ENCODE measurements at regions not wholly inside any gene's neighbourhood (a gene's known extent, or its start where the extent isn't known, plus 50 kb on each side); places are given as distances from the start of the nearest gene placed in this dataset.
"Not testable (repeated sequence)": the region's sequence is repeated elsewhere in the genome, so short reads cannot be mapped to it uniquely, and the experiment has no call there.

- DNase-seq (ENCODE audit: insufficient read length, low spot score) (no peak), FAIRE-seq (no peak)
These were observed 718.2 kb downstream of the SEMA5A start for GRCh38 chr5:8827696-8828095.

DNA sequence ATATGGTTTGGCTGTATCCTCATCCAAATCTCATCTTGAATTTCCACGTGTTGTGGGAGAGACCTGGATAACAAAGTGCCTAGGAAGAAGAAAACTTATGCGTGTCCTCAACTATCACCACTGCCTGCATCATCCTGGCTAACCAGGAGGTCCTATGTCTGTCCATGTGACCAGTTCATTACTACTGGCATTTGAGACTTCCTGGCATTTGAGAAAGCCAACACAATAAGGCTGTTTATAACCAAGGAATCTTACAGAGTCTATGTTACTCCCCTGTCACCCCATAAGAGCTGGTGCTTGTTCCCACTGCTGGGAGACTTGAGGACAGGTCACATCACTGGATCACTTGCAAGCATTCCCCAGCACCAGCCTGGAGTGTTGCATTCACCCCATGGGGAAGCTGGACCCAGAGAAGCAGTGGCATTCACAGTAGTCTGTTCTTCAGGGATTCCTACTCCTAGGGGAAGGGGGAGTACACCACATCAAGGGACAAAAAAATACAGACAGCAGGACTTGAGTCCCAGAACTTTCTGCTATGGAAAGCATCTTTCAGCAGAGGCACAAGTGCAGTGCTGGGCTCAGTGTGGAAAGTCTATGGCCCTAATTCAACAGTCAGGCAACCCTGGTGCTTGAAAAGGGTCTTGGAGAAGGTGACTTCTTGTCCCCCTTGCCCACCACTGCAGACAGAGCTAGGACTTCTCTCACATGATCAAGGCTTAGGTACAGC, 717.1 kb downstream of the SEMA5A start:
- FAIRE-seq (peak; percentile 92), DNase-seq (ENCODE audit: insufficient read length, low spot score) (no peak)

DNA sequence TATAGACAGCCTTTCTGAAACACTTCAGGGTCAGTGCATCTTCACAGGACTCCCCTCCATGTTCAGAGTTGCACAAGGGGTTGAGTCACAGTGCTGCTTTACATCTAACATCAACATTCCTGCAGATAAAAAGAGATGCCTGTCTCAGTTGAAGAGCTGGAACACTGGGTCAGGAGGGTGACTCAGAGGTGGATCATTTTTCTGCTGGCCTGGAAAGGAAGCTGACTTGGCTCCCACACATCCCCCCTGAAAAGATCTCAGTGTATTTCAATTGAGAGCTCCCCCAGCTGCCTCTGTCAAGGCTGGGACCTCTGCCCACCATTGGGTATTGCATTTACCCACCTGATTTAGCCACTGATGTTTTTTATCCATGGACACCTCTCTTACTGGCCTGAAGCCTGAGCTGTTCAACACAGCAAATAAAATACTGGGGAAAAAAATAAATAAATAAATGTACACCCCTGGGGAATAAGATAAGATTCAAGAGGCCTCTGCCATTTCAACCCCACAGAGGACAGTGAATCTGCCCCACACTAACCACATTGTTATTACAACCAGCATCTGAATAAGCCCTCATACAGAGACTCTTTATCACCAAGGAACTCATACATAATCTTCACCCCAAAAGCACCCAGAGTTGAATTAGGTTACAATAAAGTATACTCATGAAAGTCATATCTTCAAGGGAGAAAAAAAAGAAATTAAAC, 716.4 kb downstream of the SEMA5A start:
- FAIRE-seq = peak; percentile 99
- DNase-seq (ENCODE audit: insufficient read length, low spot score) = peak; percentile 93

DNA sequence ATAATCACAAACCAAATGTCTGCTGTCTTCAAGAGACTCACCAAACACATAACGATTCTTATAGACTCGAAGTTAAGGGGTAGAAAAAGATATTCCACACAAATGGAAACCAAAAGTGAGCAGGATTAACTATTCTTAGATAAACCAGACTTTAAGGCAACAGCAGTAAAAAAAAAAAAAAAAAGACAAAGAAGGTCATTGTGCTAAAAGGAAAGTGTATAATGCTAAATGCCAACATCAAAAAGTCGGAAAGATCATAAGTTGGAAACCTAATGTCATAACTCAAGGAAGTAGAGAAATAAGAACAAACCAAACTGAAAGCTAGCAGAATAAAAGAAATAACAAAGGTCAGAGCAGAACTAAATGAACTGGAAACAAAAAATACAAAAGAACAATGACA, 714.6 kb downstream of the SEMA5A start:
- DNase-seq (ENCODE audit: insufficient read length, low spot score) (no peak), FAIRE-seq (no peak)

DNA sequence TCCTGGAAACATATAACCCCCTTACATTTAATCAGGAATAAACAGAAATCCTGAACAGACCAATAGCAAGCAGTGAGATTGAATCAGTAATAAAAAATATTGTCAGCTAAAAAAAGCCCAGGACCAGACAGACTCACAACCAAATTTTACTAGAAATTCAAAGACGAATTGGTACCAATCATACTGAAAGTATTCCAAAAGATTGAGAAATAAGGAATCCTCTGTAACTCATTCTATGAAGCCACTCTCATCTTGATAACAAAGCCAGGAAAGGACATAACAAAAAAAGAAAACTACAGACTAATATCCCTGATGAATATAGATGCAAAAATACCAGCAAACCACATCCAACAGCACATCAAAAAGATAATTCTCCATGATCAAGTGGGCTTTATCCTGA, 714.0 kb downstream of the SEMA5A start:
- FAIRE-seq (no peak), DNase-seq (ENCODE audit: insufficient read length, low spot score) (no peak)

DNA sequence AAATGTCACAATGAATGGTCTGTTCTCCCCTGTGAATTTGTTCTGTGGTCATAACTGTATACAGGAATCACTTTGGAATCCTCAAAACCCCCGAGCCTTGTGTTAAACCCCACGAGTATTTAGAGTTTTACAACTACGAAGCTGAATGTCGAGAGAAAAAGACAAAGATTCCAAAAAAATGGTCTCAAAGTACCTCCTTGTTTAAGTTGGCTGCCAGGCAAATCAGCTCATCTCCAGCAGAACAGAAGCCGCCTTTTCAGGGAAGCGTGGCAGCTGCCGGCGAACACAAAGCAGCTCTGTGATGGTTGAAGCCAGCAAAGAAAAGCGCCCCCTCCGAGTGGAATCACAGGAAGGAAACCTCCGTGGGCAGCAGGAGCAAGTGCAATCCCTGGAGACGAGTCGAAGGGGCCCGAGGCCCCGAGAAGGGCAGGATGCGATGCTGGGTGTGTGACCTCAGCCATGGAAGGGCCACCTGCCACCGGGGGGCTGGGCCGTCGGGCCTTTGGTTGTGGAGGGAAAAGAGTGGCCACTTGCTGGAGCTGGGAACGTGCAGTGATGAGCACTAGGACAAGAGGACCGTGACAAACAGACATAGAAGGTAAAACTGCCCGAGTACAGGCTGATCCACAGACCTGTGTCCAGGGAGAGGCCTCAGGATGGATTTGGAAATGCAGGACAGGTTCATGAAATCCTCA, 706.4 kb downstream of the SEMA5A start:
- no peak for DNase-seq (ENCODE audit: insufficient read length, low spot score)
- FAIRE-seq = no peak

DNA sequence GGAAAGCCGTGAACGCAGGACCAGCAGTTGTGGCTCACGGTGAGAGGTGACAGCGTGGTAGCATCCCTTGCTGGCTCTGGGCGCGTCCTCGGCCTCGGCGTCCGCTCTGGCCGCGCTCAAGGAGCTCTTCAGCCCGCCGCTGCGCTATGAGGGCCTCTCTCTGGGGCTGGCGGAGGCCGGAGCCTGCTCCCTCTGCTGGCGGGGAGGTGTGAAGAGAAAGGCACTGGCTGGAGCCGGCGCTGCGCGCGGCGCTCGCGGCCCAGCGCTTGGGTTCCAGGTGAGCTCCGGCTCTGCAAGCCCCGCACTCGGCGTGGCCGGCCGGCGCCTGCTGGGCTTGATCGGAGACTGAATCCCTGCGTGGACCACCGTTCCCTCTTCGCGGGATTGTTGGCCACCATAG, 705.6 kb downstream of the SEMA5A start:
- no peak for FAIRE-seq

DNA sequence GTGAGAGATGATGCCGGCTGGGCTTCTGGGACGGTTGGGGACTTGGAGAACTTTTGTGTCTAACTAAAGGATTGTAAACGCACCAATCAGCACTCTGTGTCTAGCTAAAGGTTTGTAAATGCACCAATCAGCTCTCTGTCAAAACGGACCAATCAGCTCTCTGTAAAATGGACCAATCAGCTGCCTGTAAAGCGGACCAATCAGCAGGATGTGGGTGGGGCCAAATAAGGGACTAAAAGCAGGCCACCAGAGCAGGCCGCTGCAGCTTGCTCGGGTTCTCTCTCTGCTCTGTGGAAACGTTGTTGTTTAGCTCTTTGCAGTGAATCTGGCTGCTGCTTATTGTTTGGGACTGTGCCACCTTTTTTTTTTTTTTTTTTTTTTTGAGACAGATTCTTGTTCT, 705.1 kb downstream of the SEMA5A start:
- DNase-seq (ENCODE audit: insufficient read length, low spot score); FAIRE-seq: not testable (repeated sequence)

More for the DNA sequence above, 705.6 kb downstream of the SEMA5A start:
- no peak for DNase-seq (ENCODE audit: insufficient read length, low spot score)

- FAIRE-seq = peak; percentile 72
These were observed 702.8 kb downstream of the SEMA5A start for GRCh38 chr5:8842971-8843551.

GRCh38 chr5:8843771-8844170, 702.1 kb downstream of the SEMA5A start:
- no peak for DNase-seq (ENCODE audit: insufficient read length, low spot score)
- peak; percentile 9 for FAIRE-seq

More at GRCh38 chr5:8842971-8843551, 702.8 kb downstream of the SEMA5A start:
- peak; percentile 74 for DNase-seq (ENCODE audit: insufficient read length, low spot score)

GRCh38 chr5:8844206-8844605, 701.7 kb downstream of the SEMA5A start:
- DNase-seq (ENCODE audit: insufficient read length, low spot score) (no peak), FAIRE-seq (peak; percentile 20)

DNA sequence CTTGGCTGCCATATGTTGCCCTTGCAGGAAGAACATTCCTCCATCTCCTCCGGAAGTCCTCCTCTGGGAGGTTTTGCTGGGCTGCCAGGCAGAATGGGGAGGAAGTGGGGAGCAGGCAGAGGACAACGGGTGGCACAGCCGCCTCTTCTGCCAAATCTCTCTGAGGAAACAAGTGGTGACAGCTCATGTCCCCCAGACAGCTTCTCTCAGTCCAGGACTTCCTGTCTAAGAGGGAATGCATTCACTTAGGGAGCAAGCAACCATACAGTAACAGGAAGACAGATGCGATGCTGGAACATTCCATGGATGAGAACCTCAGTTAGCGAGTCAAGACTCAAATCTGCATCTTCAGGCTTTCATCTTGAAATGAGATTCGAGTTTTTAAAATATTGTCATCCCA, 701.0 kb downstream of the SEMA5A start:
- peak; percentile 20 for FAIRE-seq

GRCh38 chr5:8845296-8845695, 700.6 kb downstream of the SEMA5A start:
- FAIRE-seq (peak; percentile 16), DNase-seq (ENCODE audit: insufficient read length, low spot score) (no peak)

More for the DNA sequence above, 701.0 kb downstream of the SEMA5A start:
- DNase-seq (ENCODE audit: insufficient read length, low spot score) = no peak

DNA sequence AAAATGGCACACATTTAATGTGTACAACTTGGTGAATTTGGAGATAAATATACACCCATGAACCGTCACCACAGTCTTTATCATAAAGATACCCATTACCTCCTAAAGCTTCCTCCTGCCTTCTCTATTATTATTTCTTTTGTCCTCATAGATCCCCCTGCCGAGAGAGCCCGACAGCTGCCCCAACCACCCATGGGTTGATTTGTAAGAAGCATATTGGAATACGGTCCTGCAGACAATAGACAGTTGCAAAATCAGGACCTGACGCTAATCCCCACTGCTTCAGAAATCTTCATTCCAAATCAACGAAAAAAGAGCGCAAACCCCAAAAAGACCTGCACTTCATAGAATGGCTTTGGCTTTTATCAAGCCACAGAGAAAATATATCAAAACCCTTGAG, 697.5 kb downstream of the SEMA5A start:
- no peak for FAIRE-seq
- no peak for DNase-seq (ENCODE audit: insufficient read length, low spot score)

- DNase-seq (ENCODE audit: insufficient read length, low spot score) (peak; percentile 47), FAIRE-seq (peak; percentile 82)
These were observed 696.8 kb downstream of the SEMA5A start for GRCh38 chr5:8848997-8849594.

DNA sequence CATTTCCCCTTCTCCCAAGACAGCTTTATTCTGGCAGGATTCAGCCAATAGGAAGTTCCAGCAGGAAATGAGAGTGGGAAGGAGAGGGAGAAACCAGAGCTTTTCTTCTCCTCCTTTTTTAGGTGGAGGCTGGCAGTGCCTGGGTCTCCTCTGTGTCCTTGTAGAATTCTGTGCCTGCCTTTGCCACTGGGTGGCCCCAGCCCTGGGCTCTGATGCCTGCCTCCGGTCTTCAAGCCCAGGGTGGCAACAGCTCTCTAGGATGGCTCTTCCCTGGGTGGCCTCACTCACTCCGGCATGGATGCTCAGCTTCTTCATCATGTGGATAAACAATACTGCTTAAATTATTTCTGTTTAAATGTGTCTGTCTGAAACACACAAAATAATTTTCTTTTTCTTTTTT, 694.8 kb downstream of the SEMA5A start:
- FAIRE-seq (no peak), DNase-seq (ENCODE audit: insufficient read length, low spot score) (no peak)

- DNase-seq (ENCODE audit: insufficient read length, low spot score) = no peak
- FAIRE-seq = no peak
These were observed 688.8 kb downstream of the SEMA5A start for GRCh38 chr5:8857051-8857450.

DNA sequence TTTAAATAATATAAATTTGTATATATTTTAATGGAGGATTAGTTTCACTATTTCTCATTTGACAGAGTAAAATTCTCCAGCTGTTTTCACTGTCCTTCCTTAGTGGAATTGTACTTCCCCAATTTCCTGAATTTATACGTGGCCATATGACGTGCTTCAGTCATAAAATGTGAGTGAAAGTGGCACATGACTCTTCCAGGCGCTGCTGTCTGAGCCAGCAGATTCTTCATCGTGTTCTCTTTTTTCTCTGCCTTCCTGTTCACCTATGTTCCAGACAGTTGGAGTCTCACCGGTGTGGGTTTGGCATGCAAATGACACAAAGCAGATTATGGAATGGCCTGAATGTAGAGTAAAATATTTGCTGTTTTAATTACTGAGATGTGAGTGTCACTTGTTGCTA, 684.1 kb downstream of the SEMA5A start:
- FAIRE-seq = no peak
- DNase-seq (ENCODE audit: insufficient read length, low spot score) = no peak

GRCh38 chr5:8864053-8864452, 681.8 kb downstream of the SEMA5A start:
- peak; percentile 33 for DNase-seq (ENCODE audit: insufficient read length, low spot score)
- FAIRE-seq = peak; percentile 9

- no peak for DNase-seq (ENCODE audit: insufficient read length, low spot score)
- no peak for FAIRE-seq
These were observed 680.6 kb downstream of the SEMA5A start for GRCh38 chr5:8865266-8865665.

All from HTR-8/SVneo (cell line).